Endothelial cell (in vitro differentiated cells): ENCODE measurements at regions not wholly inside any gene's neighbourhood (a gene's known extent, or its start where the extent isn't known, plus 50 kb on each side); places are given as distances from the start of the nearest gene placed in this dataset.

Experiments
- DNase-seq: peaks from one replicate; pipeline ENCODE4 v3.0.0; 2021; ENCODE audit warnings: low spot score
- H3K27ac Mint-ChIP-seq: one replicate; pipeline ENCODE4 v1.8.0; 2021; ENCODE audit warnings: mixed read lengths, inconsistent platforms; ENCODE audit not compliant: unreplicated experiment
- H3K27me3 Mint-ChIP-seq: one replicate; pipeline ENCODE4 v1.8.0; 2021; ENCODE audit warnings: mild to moderate bottlenecking, moderate library complexity, mixed read lengths, inconsistent platforms; ENCODE audit not compliant: unreplicated experiment
- H3K36me3 Mint-ChIP-seq: one replicate; pipeline ENCODE4 v1.8.0; 2021; ENCODE audit warnings: mild to moderate bottlenecking, low read depth, mixed read lengths, inconsistent platforms; ENCODE audit not compliant: unreplicated experiment
- H3K4me1 Mint-ChIP-seq: one replicate; pipeline ENCODE4 v1.8.0; 2021; ENCODE audit warnings: mild to moderate bottlenecking, mixed read lengths, inconsistent platforms; ENCODE audit not compliant: unreplicated experiment
- H3K4me3 Mint-ChIP-seq: one replicate; pipeline ENCODE4 v1.8.0; 2021; ENCODE audit warnings: mild to moderate bottlenecking, mixed read lengths, inconsistent platforms; ENCODE audit not compliant: unreplicated experiment
- H3K9me3 Mint-ChIP-seq: one replicate; pipeline ENCODE4 v1.8.0; 2021; ENCODE audit warnings: mixed read lengths, inconsistent platforms; ENCODE audit not compliant: unreplicated experiment
- TF ChIP-seq, protein P1 (sequence below): fragments of 200-600 bp; sonication (generic); IDR thresholded peaks from one replicate; pipeline ENCODE4 v1.5.0; 2021; ENCODE audit warnings: antibody characterized with exemption; ENCODE audit not compliant: unreplicated experiment

DNA sequence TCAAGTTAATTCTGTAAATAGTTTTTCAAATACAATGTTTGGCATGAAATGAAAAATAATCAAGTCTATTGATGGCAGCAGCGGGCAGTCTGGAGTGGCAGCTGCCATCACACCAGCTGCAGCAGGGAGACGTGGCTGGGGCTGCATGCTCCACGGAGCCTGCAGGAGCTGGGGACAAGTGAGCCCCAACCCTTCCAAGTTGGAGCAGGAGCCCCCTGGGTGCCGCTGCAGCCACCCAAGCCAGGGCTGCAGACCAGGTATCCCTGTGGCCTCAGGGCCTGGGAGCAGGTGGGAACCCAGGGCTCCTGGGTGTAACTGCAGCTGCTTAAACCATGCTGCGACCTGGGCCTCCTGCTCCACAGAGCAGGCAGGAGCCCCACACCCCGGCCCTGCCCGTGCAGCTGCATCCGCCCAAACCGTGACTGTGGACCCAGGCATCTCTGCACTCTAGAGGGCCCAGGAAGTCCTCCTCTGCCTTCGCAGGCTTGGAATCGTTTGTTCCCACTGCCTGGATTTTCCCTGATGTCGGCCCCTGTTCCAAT is 257.4 kb downstream of the PLOD2 start:
- TF ChIP-seq, protein P1, sequence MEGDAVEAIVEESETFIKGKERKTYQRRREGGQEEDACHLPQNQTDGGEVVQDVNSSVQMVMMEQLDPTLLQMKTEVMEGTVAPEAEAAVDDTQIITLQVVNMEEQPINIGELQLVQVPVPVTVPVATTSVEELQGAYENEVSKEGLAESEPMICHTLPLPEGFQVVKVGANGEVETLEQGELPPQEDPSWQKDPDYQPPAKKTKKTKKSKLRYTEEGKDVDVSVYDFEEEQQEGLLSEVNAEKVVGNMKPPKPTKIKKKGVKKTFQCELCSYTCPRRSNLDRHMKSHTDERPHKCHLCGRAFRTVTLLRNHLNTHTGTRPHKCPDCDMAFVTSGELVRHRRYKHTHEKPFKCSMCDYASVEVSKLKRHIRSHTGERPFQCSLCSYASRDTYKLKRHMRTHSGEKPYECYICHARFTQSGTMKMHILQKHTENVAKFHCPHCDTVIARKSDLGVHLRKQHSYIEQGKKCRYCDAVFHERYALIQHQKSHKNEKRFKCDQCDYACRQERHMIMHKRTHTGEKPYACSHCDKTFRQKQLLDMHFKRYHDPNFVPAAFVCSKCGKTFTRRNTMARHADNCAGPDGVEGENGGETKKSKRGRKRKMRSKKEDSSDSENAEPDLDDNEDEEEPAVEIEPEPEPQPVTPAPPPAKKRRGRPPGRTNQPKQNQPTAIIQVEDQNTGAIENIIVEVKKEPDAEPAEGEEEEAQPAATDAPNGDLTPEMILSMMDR = no peak
- H3K36me3 Mint-ChIP-seq = no peaks in the 10 kb centered on the region

DNA sequence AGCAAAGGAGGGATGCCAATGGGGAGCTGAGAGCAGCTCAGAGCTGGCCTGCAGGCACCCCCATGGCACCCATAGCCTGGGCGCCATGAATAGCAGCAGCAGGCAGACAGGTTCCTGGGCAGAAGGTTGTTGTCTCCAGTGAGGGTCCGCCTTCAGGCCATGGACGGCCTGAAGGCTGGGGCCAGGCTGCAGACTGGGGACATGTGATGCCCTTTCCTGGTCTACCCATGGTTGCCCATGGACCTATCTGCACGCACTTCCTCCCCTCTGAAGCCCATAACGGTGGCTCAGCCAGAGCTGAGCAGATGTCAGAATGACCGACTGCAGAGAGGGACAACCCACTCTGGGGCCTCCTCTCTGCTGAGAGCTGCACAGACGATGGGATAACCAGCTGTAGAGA is 256.8 kb downstream of the PLOD2 start:
- Mint-ChIP-seq H3K27ac (no peak overlapping the region), H3K4me3 (no peak overlapping the region), H3K4me1 (no peaks in the 10 kb centered on the region), H3K9me3 (no peaks in the 10 kb centered on the region), H3K27me3 (no peaks in the 10 kb centered on the region), H3K36me3 (no peaks in the 10 kb centered on the region)
- TF ChIP-seq, protein P1 = no peak
- DNase-seq = no peak

More for the DNA sequence above, 257.4 kb downstream of the PLOD2 start:
- H3K9me3 Mint-ChIP-seq = no peaks in the 10 kb centered on the region
- no peak for DNase-seq
- H3K27me3 Mint-ChIP-seq = no peaks in the 10 kb centered on the region
- no peak overlapping the region for H3K27ac Mint-ChIP-seq
- no peak overlapping the region for H3K4me3 Mint-ChIP-seq
- H3K4me1 Mint-ChIP-seq = no peaks in the 10 kb centered on the region

DNA sequence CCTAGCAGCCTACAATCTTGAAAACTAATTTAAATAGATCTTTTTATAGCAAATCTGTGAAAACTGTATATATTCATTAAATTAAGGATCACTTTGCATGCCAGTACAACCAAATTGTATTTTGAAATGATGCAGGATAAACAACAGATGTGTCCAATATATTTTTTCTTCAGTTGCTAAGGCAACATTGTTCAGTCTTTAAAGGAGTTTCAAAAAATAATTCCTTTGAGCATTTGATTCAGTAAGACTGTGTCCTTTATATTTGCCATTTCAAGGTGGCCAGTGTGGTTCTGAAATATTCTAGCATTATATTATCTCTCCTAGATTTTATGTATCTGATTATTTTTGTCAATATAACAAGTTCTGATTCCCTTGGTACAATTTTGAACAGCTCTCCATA is 254.7 kb downstream of the PLOD2 start:
- Mint-ChIP-seq H3K4me1 (no peaks in the 10 kb centered on the region), H3K27me3 (no peaks in the 10 kb centered on the region), H3K4me3 (no peak overlapping the region), H3K9me3 (no peaks in the 10 kb centered on the region), H3K27ac (no peak overlapping the region), H3K36me3 (no peaks in the 10 kb centered on the region)
- no peak for DNase-seq
- TF ChIP-seq, protein P1 = no peak

DNA sequence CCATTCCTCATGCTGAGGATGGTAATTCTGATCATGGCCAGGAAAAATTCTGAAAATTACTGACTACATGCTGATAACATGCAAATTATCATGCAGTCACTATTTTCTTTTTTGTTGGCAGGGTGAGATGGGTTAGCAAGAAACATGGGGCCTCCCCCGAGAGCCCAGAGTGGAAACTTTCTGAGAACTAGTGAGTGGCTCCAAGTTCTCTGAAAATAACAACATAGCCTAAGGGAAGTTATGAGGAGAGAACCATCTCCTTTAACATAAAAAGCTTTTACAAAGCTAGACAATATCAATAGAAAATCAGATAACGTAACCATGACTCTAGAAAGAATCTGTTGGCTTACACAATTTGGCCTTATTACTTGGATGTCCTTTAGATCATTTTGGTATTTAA is 254.2 kb downstream of the PLOD2 start:
- Mint-ChIP-seq H3K9me3 (no peaks in the 10 kb centered on the region), H3K4me3 (no peak overlapping the region), H3K4me1 (no peaks in the 10 kb centered on the region), H3K36me3 (no peaks in the 10 kb centered on the region), H3K27ac (no peak overlapping the region), H3K27me3 (no peaks in the 10 kb centered on the region)
- TF ChIP-seq, protein P1 = no peak
- DNase-seq = no peak

DNA sequence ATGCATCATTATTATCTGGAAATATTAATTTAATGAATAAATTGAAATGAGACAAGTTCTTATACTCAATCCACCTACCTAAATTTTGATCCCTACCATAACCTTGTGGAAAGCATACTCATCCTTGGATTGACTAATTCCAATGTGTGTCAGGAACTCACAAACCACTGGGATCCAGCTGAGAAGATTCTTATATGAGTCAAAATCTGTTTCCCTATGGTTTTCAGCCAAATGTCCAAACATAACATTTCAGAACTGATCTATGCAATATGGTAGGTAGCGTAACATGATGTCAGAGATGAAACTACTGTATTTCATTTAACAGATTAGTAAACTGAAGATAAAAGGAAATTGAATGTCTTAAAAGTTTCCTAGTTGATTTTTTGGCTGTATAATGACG is 250.0 kb downstream of the PLOD2 start:
- Mint-ChIP-seq H3K27me3 (no peaks in the 10 kb centered on the region), H3K36me3 (no peaks in the 10 kb centered on the region), H3K9me3 (no peaks in the 10 kb centered on the region), H3K27ac (no peak overlapping the region), H3K4me3 (no peak overlapping the region), H3K4me1 (no peaks in the 10 kb centered on the region)
- TF ChIP-seq, protein P1 = no peak
- no peak for DNase-seq
